Gastrocnemius medialis (tissue), 4 donors: ENCODE measurements at regions not wholly inside any gene's neighbourhood (a gene's known extent, or its start where the extent isn't known, plus 50 kb on each side); places are given as distances from the start of the nearest gene placed in this dataset.

Experiments
- CTCF ChIP-seq, 5 experiments: fragments of 450-650 bp in 3 of 5; fragments of 200-600 bp in 2 of 5; sonication (generic) in 2 of 5; IDR thresholded peaks in 4 of 5; conservative IDR thresholded peaks in 1 of 5; 1 replicate in 4 of 5; 2 replicates in 1 of 5; pipeline ENCODE4 v1.5.1; 2016 to 2019; ENCODE audit warnings: antibody characterized with exemption in 5 of 5, mild to moderate bottlenecking in 3 of 5, moderate library complexity in 3 of 5
- POLR2A ChIP-seq, 2 donors: fragments of 450-650 bp; IDR thresholded peaks; one replicate each; pipeline ENCODE4 v1.6.1; 2017; ENCODE audit warnings: antibody characterized with exemption in 2 of 2, mild to moderate bottlenecking in 2 of 2, moderate library complexity in 2 of 2

DNA sequence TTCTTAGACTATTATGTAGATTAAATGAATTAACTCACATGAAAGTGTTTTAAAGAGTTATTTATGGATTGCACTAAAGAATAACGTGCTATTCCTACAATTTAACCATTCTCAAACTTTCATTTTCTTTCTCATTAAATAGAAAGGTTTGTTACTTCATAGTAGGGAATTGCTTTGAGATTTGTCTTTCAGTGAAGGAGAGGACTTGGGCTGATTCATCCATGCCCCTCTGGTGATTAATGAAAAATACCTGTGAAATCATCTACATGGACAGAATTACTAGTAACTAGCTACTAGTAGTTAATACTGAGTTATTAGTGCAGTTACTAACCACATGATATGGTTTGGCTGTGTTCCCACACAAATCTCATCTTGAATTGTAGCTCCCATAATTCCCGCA is 275.8 kb upstream of the CDH20 start:
- TF ChIP-seq POLR2A (IDR thresholded peaks at IDR 0.05) (no peak), CTCF (IDR thresholded peaks at IDR 0.05 in 4 of 5, conservative IDR thresholded peaks at IDR 0.05 in 1 of 5) (no peak)
